Transverse colon (tissue), 4 donors: ENCODE measurements at regions not wholly inside any gene's neighbourhood (a gene's known extent, or its start where the extent isn't known, plus 50 kb on each side); places are given as distances from the start of the nearest gene placed in this dataset.

ENCODE experiments used
- DNase-seq: peaks from one replicate; pipeline ENCODE4 v3.0.0-alpha.2; 2019
- H3K27ac ChIP-seq, 4 donors: fragments of 200-600 bp; sonication (generic); 2 replicates each; pipeline ENCODE4 v1.5.1; 2016 to 2018; ENCODE audit warnings: inconsistent platforms in 4 of 4
- H3K27me3 ChIP-seq: fragments of 200-600 bp; sonication (generic); 2 replicates; pipeline ENCODE4 v1.5.1; 2017; ENCODE audit warnings: inconsistent platforms
- H3K36me3 ChIP-seq, 4 donors: fragments of 200-600 bp; sonication (generic); 2 replicates each; pipeline ENCODE4 v1.5.1; 2017 to 2019; ENCODE audit warnings: inconsistent platforms in 4 of 4
- H3K4me1 ChIP-seq, 4 donors: fragments of 200-600 bp; sonication (generic); 2 replicates each; pipeline ENCODE4 v1.5.1; 2017 to 2020; ENCODE audit warnings: inconsistent platforms in 4 of 4
- H3K4me3 ChIP-seq, 4 donors: fragments of 200-600 bp; sonication (generic); 1 replicate in 1 of 4; 2 replicates in 3 of 4; pipeline versions ENCODE4 v1.5.1 to v1.6.1; 2017 to 2019; ENCODE audit warnings: inconsistent platforms in 4 of 4
- H3K9me3 ChIP-seq, 2 donors: fragments of 200-600 bp; sonication (generic); 2 replicates each; pipeline ENCODE4 v1.5.1; 2017 to 2019; ENCODE audit warnings: inconsistent platforms in 2 of 2
- EP300 ChIP-seq: sonication (generic); formaldehyde crosslinking; IDR thresholded peaks from one replicate; pipeline ENCODE4 v1.6.1; 2017; ENCODE audit warnings: antibody characterized with exemption, low read depth
- POLR2A ChIP-seq: fragments of 450-650 bp; IDR thresholded peaks from one replicate; pipeline ENCODE4 v1.6.1; 2016; ENCODE audit warnings: antibody characterized with exemption, mild to moderate bottlenecking, moderate library complexity
- POLR2AphosphoS5 ChIP-seq, 3 donors: sonication (generic); formaldehyde crosslinking; IDR thresholded peaks; one replicate each; pipeline ENCODE4 v1.6.1; 2016; ENCODE audit warnings: antibody characterized with exemption in 3 of 3
- WGBS, 2 donors: methylation state at CpG; one replicate each; pipeline ENCODE4 v1.1.5; 2018; ENCODE audit warnings: low coverage in 1 of 2; 5-methylcytosine and 5-hydroxymethylcytosine counted together
- in situ Hi-C, 4 donors: fragments of 200-750 bp; cut with MboI; loops; one replicate each; pipeline versions ENCODE4 v1.15.0 to v1.15.1; 2017; ENCODE audit warnings: low sequenced_read_pairs in 3 of 4, low pct_ligation_motif_present in 1 of 4, low pct_unique_long_range_greater_than_20kb in 1 of 4
- intact Hi-C: fragments of 100-400 bp; cut with DNase I; formaldehyde crosslinking; loops from one replicate; pipeline ENCODE4 v1.15.1; 2023; ENCODE audit warnings: low total_unique reads
- TF ChIP-seq, protein P1 (sequence below), 5 experiments: fragments of 200-600 bp in 3 of 5; fragments of 450-650 bp in 2 of 5; sonication (generic) in 3 of 5; IDR thresholded peaks; 1 replicate in 2 of 5; 2 replicates in 3 of 5; pipeline ENCODE4 v1.5.1; 2016 to 2017; ENCODE audit warnings: antibody characterized with exemption in 5 of 5, inconsistent platforms in 3 of 5, mild to moderate bottlenecking in 2 of 5, moderate library complexity in 1 of 5

GRCh38 chr5:36365896-36366295 is 64.2 kb upstream of the RANBP3L start:
- 42 to 67% methylated on average over 1 of the region's 1 CpG for WGBS, 2 donors
- intact Hi-C loops (no loop called here), in situ Hi-C loops (no loop called here)
- no peak overlapping the region for H3K4me3 ChIP-seq
- no peaks in the 10 kb centered on the region for H3K36me3 ChIP-seq
- TF ChIP-seq POLR2A, result no peak
- no peaks in the 10 kb centered on the region for H3K9me3 ChIP-seq
- peaks cover 0 to 12% (median 3%) of the 10 kb centered on the region in 4 donors for H3K4me1 ChIP-seq
- no peaks in the 10 kb centered on the region for H3K27me3 ChIP-seq
- H3K27ac ChIP-seq, result no peak overlapping the region
- DNase-seq, result no peak

- no peaks in the 10 kb centered on the region for H3K36me3 ChIP-seq
- peaks cover 0 to 12% (median 3%) of the 10 kb centered on the region in 4 donors for H3K4me1 ChIP-seq
- no peaks in the 10 kb centered on the region for H3K27me3 ChIP-seq
- H3K9me3 ChIP-seq, result no peaks in the 10 kb centered on the region
- no peak overlapping the region for H3K4me3 ChIP-seq
- TF ChIP-seq POLR2A (no peak), POLR2AphosphoS5 (IDR thresholded peaks at IDR 0.05) (no peak), EP300 (no peak)
- TF ChIP-seq, protein P1, sequence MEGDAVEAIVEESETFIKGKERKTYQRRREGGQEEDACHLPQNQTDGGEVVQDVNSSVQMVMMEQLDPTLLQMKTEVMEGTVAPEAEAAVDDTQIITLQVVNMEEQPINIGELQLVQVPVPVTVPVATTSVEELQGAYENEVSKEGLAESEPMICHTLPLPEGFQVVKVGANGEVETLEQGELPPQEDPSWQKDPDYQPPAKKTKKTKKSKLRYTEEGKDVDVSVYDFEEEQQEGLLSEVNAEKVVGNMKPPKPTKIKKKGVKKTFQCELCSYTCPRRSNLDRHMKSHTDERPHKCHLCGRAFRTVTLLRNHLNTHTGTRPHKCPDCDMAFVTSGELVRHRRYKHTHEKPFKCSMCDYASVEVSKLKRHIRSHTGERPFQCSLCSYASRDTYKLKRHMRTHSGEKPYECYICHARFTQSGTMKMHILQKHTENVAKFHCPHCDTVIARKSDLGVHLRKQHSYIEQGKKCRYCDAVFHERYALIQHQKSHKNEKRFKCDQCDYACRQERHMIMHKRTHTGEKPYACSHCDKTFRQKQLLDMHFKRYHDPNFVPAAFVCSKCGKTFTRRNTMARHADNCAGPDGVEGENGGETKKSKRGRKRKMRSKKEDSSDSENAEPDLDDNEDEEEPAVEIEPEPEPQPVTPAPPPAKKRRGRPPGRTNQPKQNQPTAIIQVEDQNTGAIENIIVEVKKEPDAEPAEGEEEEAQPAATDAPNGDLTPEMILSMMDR (IDR thresholded peaks at IDR 0.05), result no peak
- 29 to 40% methylated on average over 1 of the region's 1 CpG for WGBS, 2 donors
- DNase-seq, result no peak
- peak overlapping the region in 3 of 4 donors; percentile 13 to 45 (median 14) for H3K27ac ChIP-seq
- in situ Hi-C loops, result no loop called here
- intact Hi-C loops, result no loop called here
These were observed 65.2 kb upstream of the RANBP3L start for GRCh38 chr5:36366883-36367282.

- 56 to 60% methylated on average over 2 of the region's 2 CpGs for WGBS, 2 donors
- no peak for DNase-seq
- intact Hi-C loops, result no loop called here
These were observed 65.8 kb upstream of the RANBP3L start for GRCh38 chr5:36367524-36367923.

DNA sequence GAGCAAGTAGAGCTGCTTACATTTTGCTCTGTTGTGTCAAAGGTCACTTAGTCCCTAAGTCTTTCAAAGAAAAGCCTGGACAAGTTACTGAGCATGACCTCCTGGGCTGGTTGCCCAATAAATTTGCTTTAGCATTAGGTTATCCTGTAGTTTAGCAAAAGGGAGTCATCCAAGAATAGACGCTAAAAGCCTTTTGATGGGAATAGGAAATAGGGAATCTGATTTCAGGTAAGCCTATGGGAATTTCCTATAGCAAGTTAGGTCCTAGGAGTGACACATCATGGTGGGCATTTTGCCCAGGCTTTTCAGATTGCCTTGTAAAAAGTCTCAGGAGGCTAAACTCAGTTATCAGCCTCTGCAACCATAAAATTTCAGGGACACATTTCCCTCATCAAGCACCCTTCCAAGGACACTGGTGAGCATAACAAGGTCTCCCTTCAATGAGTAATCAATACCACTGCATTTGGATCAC is 67.6 kb upstream of the RANBP3L start:
- intact Hi-C loops (no loop called here), in situ Hi-C loops (no loop called here)
- no peak overlapping the region for H3K4me3 ChIP-seq
- no peaks in the 10 kb centered on the region for H3K36me3 ChIP-seq
- TF ChIP-seq, protein P1 (IDR thresholded peaks at IDR 0.05), result no peak
- TF ChIP-seq EP300 (no peak), POLR2A (no peak)
- H3K27ac ChIP-seq, result no peak overlapping the region
- 22 to 46% methylated on average over 1 of the region's 1 CpG for WGBS, 2 donors
- H3K9me3 ChIP-seq, result no peaks in the 10 kb centered on the region
- no peak for DNase-seq
- peaks cover 0 to 17% (median 3%) of the 10 kb centered on the region in 4 donors for H3K4me1 ChIP-seq
- H3K27me3 ChIP-seq, result no peaks in the 10 kb centered on the region

More at GRCh38 chr5:36367524-36367923, 65.8 kb upstream of the RANBP3L start:
- in situ Hi-C loops, result no loop called here
- Histone ChIP-seq H3K4me1 (peaks cover 0 to 12% (median 3%) of the 10 kb centered on the region in 4 donors), H3K27ac (peak overlapping the region in 3 of 4 donors; percentile 13 to 45 (median 14)), H3K27me3 (no peaks in the 10 kb centered on the region), H3K4me3 (no peak overlapping the region), H3K36me3 (no peaks in the 10 kb centered on the region), H3K9me3 (no peaks in the 10 kb centered on the region)
- TF ChIP-seq, protein P1 (IDR thresholded peaks at IDR 0.05), result no peak
- no peak for TF ChIP-seq POLR2AphosphoS5 (IDR thresholded peaks at IDR 0.05)
- no peak for TF ChIP-seq POLR2A
- TF ChIP-seq EP300, result no peak

- H3K9me3 ChIP-seq, result no peaks in the 10 kb centered on the region
- H3K27ac ChIP-seq, result no peak overlapping the region
- intact Hi-C loops, result no loop called here
- no peak overlapping the region for H3K4me3 ChIP-seq
- in situ Hi-C loops, result no loop called here
- no peak for DNase-seq
- peaks cover 0 to 17% (median 3%) of the 10 kb centered on the region in 4 donors for H3K4me1 ChIP-seq
- H3K27me3 ChIP-seq, result no peaks in the 10 kb centered on the region
- H3K36me3 ChIP-seq, result no peaks in the 10 kb centered on the region
- 68 to 86% methylated on average over 2 of the region's 2 CpGs for WGBS, 2 donors
- TF ChIP-seq, protein P1 (IDR thresholded peaks at IDR 0.05), result no peak
- TF ChIP-seq POLR2AphosphoS5 (IDR thresholded peaks at IDR 0.05) (no peak), EP300 (no peak), POLR2A (no peak)
These were observed 68.4 kb upstream of the RANBP3L start for GRCh38 chr5:36370073-36370472.
